Hematopoietic multipotent progenitor cell treated with erythropoietin and hydrocortisone succinate and interleukin-3 and kit ligand, for 4 days (in vitro differentiated cells): ENCODE measurements at regions not wholly inside any gene's neighbourhood (a gene's known extent, or its start where the extent isn't known, plus 50 kb on each side); places are given as distances from the start of the nearest gene placed in this dataset.
A peak's percentile ranks its signal among the peaks of the same experiment; 100 is the strongest.

Experiments
- DNase-seq: peaks from one replicate; pipeline ENCODE4 v3.0.0-alpha.2; 2015

- no peak for DNase-seq
Measured at GRCh38 chr3:71997066-71997653, 212.2 kb upstream of the PROK2 start.

- DNase-seq = peak; percentile 37
Measured at GRCh38 chr3:71994906-71995305, 210.0 kb upstream of the PROK2 start.

GRCh38 chr3:71994203-71994602 lies 209.3 kb upstream of the PROK2 start:
- DNase-seq = peak; percentile 59

- DNase-seq = no peak
Measured at GRCh38 chr3:71991681-71992080, 206.7 kb upstream of the PROK2 start.

- no peak for DNase-seq
Measured at GRCh38 chr3:71991046-71991445, 206.1 kb upstream of the PROK2 start.

- DNase-seq = no peak
Measured at GRCh38 chr3:71990545-71990944, 205.6 kb upstream of the PROK2 start.

- no peak for DNase-seq
Measured at GRCh38 chr3:71989165-71989564, 204.2 kb upstream of the PROK2 start.

- peak; percentile 86 for DNase-seq
Measured at GRCh38 chr3:71987828-71988227, 202.9 kb upstream of the PROK2 start.

GRCh38 chr3:71987089-71987735 lies 202.3 kb upstream of the PROK2 start:
- peak; percentile 19 for DNase-seq

- DNase-seq = no peak
Measured at GRCh38 chr3:71986606-71987005, 201.7 kb upstream of the PROK2 start.

GRCh38 chr3:71984843-71985613 lies 200.1 kb upstream of the PROK2 start:
- peak; percentile 40 for DNase-seq

GRCh38 chr3:71983694-71984093 lies 198.7 kb upstream of the PROK2 start:
- DNase-seq = no peak

GRCh38 chr3:71982506-71983258 lies 197.7 kb upstream of the PROK2 start:
- peak; percentile 38 for DNase-seq

- no peak for DNase-seq
Measured at GRCh38 chr3:71979175-71979574, 194.2 kb upstream of the PROK2 start.

GRCh38 chr3:71978150-71978721 lies 193.3 kb upstream of the PROK2 start:
- DNase-seq = no peak

GRCh38 chr3:71977525-71977924 lies 192.6 kb upstream of the PROK2 start:
- DNase-seq = no peak

- DNase-seq = no peak
Measured at GRCh38 chr3:71975573-71975972, 190.6 kb upstream of the PROK2 start.

- no peak for DNase-seq
Measured at GRCh38 chr3:71974786-71975185, 189.8 kb upstream of the PROK2 start.

- peak; percentile 53 for DNase-seq
Measured at GRCh38 chr3:71973274-71974030, 188.5 kb upstream of the PROK2 start.

GRCh38 chr3:71972031-71972430 lies 187.1 kb upstream of the PROK2 start:
- no peak for DNase-seq

GRCh38 chr3:71968544-71968943 lies 183.6 kb upstream of the PROK2 start:
- DNase-seq = no peak

GRCh38 chr3:71966185-71966584 lies 181.2 kb upstream of the PROK2 start:
- DNase-seq = no peak
